Activated naive CD4-positive, alpha-beta T cell treated with anti-CD3 and anti-CD28 coated beads, Interleukin-2, amount 10 ng/mL, durations not matched to agents 7 days and 5 days (primary cell): ENCODE measurements at regions not wholly inside any gene's neighbourhood (a gene's known extent, or its start where the extent isn't known, plus 50 kb on each side); places are given as distances from the start of the nearest gene placed in this dataset.

Source experiments
- CTCF ChIA-PET: fragments of 350-600 bp; sonication (Branson Sonifier 250); formaldehyde crosslinking; loops from one replicate; lab custom pipeline; 2021; ENCODE audit warnings: antibody characterized with exemption; lab: Charles Lee
- DNase-seq: peaks from one replicate; pipeline ENCODE4 v3.0.0-alpha.2; 2020
- H3K27ac Mint-ChIP-seq: one replicate; pipeline ENCODE4 v1.8.0; 2021; ENCODE audit warnings: mild to moderate bottlenecking, moderate library complexity, mixed read lengths
- H3K27me3 Mint-ChIP-seq: one replicate; pipeline ENCODE4 v1.8.0; 2021; ENCODE audit warnings: mild to moderate bottlenecking, mixed read lengths
- H3K36me3 Mint-ChIP-seq: one replicate; pipeline ENCODE4 v1.8.0; 2021; ENCODE audit warnings: mixed read lengths
- H3K4me1 Mint-ChIP-seq: one replicate; pipeline ENCODE4 v1.8.0; 2021; ENCODE audit warnings: mixed read lengths
- H3K4me3 Mint-ChIP-seq: one replicate; pipeline ENCODE4 v1.8.0; 2021; ENCODE audit warnings: mild to moderate bottlenecking, moderate library complexity, mixed read lengths
- H3K9me3 Mint-ChIP-seq: one replicate; pipeline ENCODE4 v1.8.0; 2021; ENCODE audit warnings: mixed read lengths

- Mint-ChIP-seq H3K27ac (no peak overlapping the region), H3K27me3 (peaks cover 17% of the 10 kb centered on the region), H3K4me1 (no peaks in the 10 kb centered on the region), H3K4me3 (no peak overlapping the region), H3K36me3 (no peaks in the 10 kb centered on the region), H3K9me3 (peaks cover 4% of the 10 kb centered on the region)
- CTCF ChIA-PET = no interaction called here
- no peak for DNase-seq
Measured at GRCh38 chr22:35195821-35196220, 61.5 kb upstream of the HMGXB4 start.

- peaks cover 17% of the 10 kb centered on the region for H3K27me3 Mint-ChIP-seq
- H3K4me1 Mint-ChIP-seq = no peaks in the 10 kb centered on the region
- H3K36me3 Mint-ChIP-seq = no peaks in the 10 kb centered on the region
- H3K9me3 Mint-ChIP-seq = no peaks in the 10 kb centered on the region
- CTCF ChIA-PET = no interaction called here
- H3K4me3 Mint-ChIP-seq = no peak overlapping the region
- DNase-seq = no peak
- H3K27ac Mint-ChIP-seq = no peak overlapping the region
Measured at GRCh38 chr22:35197071-35197470, 60.2 kb upstream of the HMGXB4 start.

- CTCF ChIA-PET = no interaction called here
Measured at GRCh38 chr22:35197886-35198285, 59.4 kb upstream of the HMGXB4 start.

GRCh38 chr22:35198738-35199137 lies 58.6 kb upstream of the HMGXB4 start:
- Mint-ChIP-seq H3K27ac (no peak overlapping the region), H3K4me3 (no peak overlapping the region), H3K36me3 (no peaks in the 10 kb centered on the region), H3K9me3 (no peaks in the 10 kb centered on the region), H3K4me1 (no peaks in the 10 kb centered on the region), H3K27me3 (peaks cover 11% of the 10 kb centered on the region)
- CTCF ChIA-PET = interaction anchor here (1.6 kb wide), 1 partner anchor 33 kb away, joined by 4 read pairs; no protein-coding TSS in a partner anchor
- no peak for DNase-seq

More at GRCh38 chr22:35197886-35198285, 59.4 kb upstream of the HMGXB4 start:
- Mint-ChIP-seq H3K27me3 (peaks cover 11% of the 10 kb centered on the region), H3K4me3 (no peak overlapping the region), H3K4me1 (no peaks in the 10 kb centered on the region), H3K9me3 (no peaks in the 10 kb centered on the region), H3K27ac (no peak overlapping the region), H3K36me3 (no peaks in the 10 kb centered on the region)
- no peak for DNase-seq

- Mint-ChIP-seq H3K4me3 (no peak overlapping the region), H3K27ac (no peak overlapping the region), H3K4me1 (no peaks in the 10 kb centered on the region), H3K9me3 (no peaks in the 10 kb centered on the region), H3K27me3 (peaks cover 9% of the 10 kb centered on the region), H3K36me3 (no peaks in the 10 kb centered on the region)
- CTCF ChIA-PET = interaction anchor here (1.0 kb wide), 1 partner anchor 29 kb away, joined by 3 read pairs; no protein-coding TSS in a partner anchor
- no peak for DNase-seq
Measured at GRCh38 chr22:35202376-35202775, 54.9 kb upstream of the HMGXB4 start.

- Mint-ChIP-seq H3K4me3 (no peak overlapping the region), H3K4me1 (no peaks in the 10 kb centered on the region), H3K27ac (no peak overlapping the region), H3K36me3 (no peaks in the 10 kb centered on the region), H3K27me3 (peaks cover 2% of the 10 kb centered on the region), H3K9me3 (no peaks in the 10 kb centered on the region)
- CTCF ChIA-PET = no interaction called here
- no peak for DNase-seq
Measured at GRCh38 chr22:35203583-35203982, 53.7 kb upstream of the HMGXB4 start.

- CTCF ChIA-PET = no interaction called here
- peaks cover 3% of the 10 kb centered on the region for H3K27me3 Mint-ChIP-seq
- no peaks in the 10 kb centered on the region for H3K36me3 Mint-ChIP-seq
- no peak overlapping the region for H3K27ac Mint-ChIP-seq
- no peaks in the 10 kb centered on the region for H3K4me1 Mint-ChIP-seq
- H3K4me3 Mint-ChIP-seq = no peak overlapping the region
- no peak for DNase-seq
- H3K9me3 Mint-ChIP-seq = no peaks in the 10 kb centered on the region
Measured at GRCh38 chr22:35204807-35205775, 52.2 kb upstream of the HMGXB4 start.

- Mint-ChIP-seq H3K27me3 (peaks cover 3% of the 10 kb centered on the region), H3K4me1 (no peaks in the 10 kb centered on the region), H3K4me3 (no peak overlapping the region), H3K36me3 (no peaks in the 10 kb centered on the region), H3K9me3 (no peaks in the 10 kb centered on the region), H3K27ac (no peak overlapping the region)
- DNase-seq = no peak
- CTCF ChIA-PET = interaction anchor here (1.0 kb wide), 1 partner anchor 26 kb away, joined by 3 read pairs; no protein-coding TSS in a partner anchor
Measured at GRCh38 chr22:35205961-35206360, 51.3 kb upstream of the HMGXB4 start.

- CTCF ChIA-PET = interaction anchor here (1.0 kb wide), 1 partner anchor 25 kb away, joined by 3 read pairs; no protein-coding TSS in a partner anchor
- H3K36me3 Mint-ChIP-seq = no peaks in the 10 kb centered on the region
- no peaks in the 10 kb centered on the region for H3K9me3 Mint-ChIP-seq
- H3K4me1 Mint-ChIP-seq = no peaks in the 10 kb centered on the region
- peaks cover 3% of the 10 kb centered on the region for H3K27me3 Mint-ChIP-seq
- no peak overlapping the region for H3K4me3 Mint-ChIP-seq
- no peak overlapping the region for H3K27ac Mint-ChIP-seq
- DNase-seq = no peak
Measured at GRCh38 chr22:35206889-35207288, 50.4 kb upstream of the HMGXB4 start.
